Gastrocnemius medialis (tissue), 4 donors: ENCODE measurements at regions not wholly inside any gene's neighbourhood (a gene's known extent, or its start where the extent isn't known, plus 50 kb on each side); places are given as distances from the start of the nearest gene placed in this dataset.

ENCODE experiments used
- ATAC-seq, 2 donors: fragments of 150-250 bp; one replicate each; pipeline ENCODE4 v1.9.1; 2016
- DNase-seq, 2 donors: peaks; one replicate each; pipeline ENCODE4 v3.0.0-alpha.2; 2019
- H3K27ac ChIP-seq, 4 donors: fragments of 200-600 bp; sonication (generic); 1 replicate in 1 of 4; 2 replicates in 3 of 4; pipeline ENCODE4 v1.5.1; 2016 to 2018; ENCODE audit warnings: mild to moderate bottlenecking in 2 of 4, moderate library complexity in 1 of 4
- H3K27me3 ChIP-seq, 3 donors: fragments of 200-600 bp; sonication (generic) in 2 of 3; 1 replicate in 1 of 3; 2 replicates in 2 of 3; pipeline versions ENCODE4 v1.5.1 to v1.6.0; 2016 to 2019; ENCODE audit warnings: mild to moderate bottlenecking in 1 of 3, moderate library complexity in 1 of 3
- H3K36me3 ChIP-seq, 2 donors: fragments of 200-600 bp; sonication (generic) in 1 of 2; one replicate each; pipeline ENCODE4 v1.5.1; 2017 to 2018
- H3K4me1 ChIP-seq, 2 donors: fragments of 200-600 bp; sonication (generic) in 1 of 2; one replicate each; pipeline ENCODE4 v1.5.1; 2016 to 2017; ENCODE audit warnings: mild to moderate bottlenecking in 2 of 2
- H3K4me3 ChIP-seq, 4 donors: fragments of 200-600 bp; sonication (generic) in 3 of 4; 1 replicate in 1 of 4; 2 replicates in 3 of 4; pipeline ENCODE4 v1.5.1; 2016 to 2019; ENCODE audit warnings: mild to moderate bottlenecking in 2 of 4
- H3K9me3 ChIP-seq, 3 donors: fragments of 200-600 bp; sonication (generic) in 2 of 3; 1 replicate in 1 of 3; 2 replicates in 2 of 3; pipeline ENCODE4 v1.5.1; 2016 to 2019
- POLR2A ChIP-seq, 2 donors: fragments of 450-650 bp; IDR thresholded peaks; one replicate each; pipeline ENCODE4 v1.6.1; 2017; ENCODE audit warnings: antibody characterized with exemption in 2 of 2, mild to moderate bottlenecking in 2 of 2, moderate library complexity in 2 of 2
- in situ Hi-C, 4 donors: fragments of 200-750 bp; cut with MboI; loops; one replicate each; pipeline versions ENCODE4 v1.15.0 to v1.8.0; 2017; ENCODE audit warnings: low sequenced_read_pairs in 4 of 4
- intact Hi-C: fragments of 100-400 bp; cut with DNase I; formaldehyde crosslinking; loops from one replicate; pipeline ENCODE4 v1.15.1; 2023; ENCODE audit warnings: low total_unique reads
- TF ChIP-seq, protein P1 (sequence below), 5 experiments: fragments of 450-650 bp in 3 of 5; fragments of 200-600 bp in 2 of 5; sonication (generic) in 2 of 5; IDR thresholded peaks in 4 of 5; conservative IDR thresholded peaks in 1 of 5; 1 replicate in 4 of 5; 2 replicates in 1 of 5; pipeline ENCODE4 v1.5.1; 2016 to 2019; ENCODE audit warnings: antibody characterized with exemption in 5 of 5, mild to moderate bottlenecking in 3 of 5, moderate library complexity in 3 of 5

DNA sequence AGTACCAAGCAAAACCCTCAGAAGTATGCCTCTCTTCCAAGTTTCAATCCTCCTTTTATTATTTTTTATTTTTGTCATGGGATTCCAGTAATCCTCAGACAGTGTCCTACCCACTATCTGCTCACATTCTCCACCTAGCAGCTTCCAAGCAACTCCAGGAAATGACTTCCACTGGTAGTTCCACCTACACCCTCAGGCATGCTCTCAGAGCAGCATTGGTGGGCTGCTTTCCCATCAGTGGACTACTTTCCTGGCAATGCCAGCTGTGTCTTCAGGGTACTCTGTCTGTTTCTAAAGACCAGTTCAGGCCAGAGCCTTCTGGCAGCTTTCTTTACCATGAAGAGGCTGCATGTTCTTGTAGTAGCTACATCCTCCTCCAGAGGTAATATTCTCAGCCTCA, 244.0 kb downstream of the HGF start:
- Histone ChIP-seq H3K36me3 (no peaks in the 10 kb centered on the region), H3K27ac (no peak overlapping the region), H3K27me3 (no peaks in the 10 kb centered on the region), H3K4me3 (no peak overlapping the region), H3K4me1 (no peaks in the 10 kb centered on the region), H3K9me3 (no peaks in the 10 kb centered on the region)
- intact Hi-C loops (no loop called here), in situ Hi-C loops (no loop called here)
- no peak for TF ChIP-seq POLR2A (IDR thresholded peaks at IDR 0.05)
- TF ChIP-seq, protein P1, sequence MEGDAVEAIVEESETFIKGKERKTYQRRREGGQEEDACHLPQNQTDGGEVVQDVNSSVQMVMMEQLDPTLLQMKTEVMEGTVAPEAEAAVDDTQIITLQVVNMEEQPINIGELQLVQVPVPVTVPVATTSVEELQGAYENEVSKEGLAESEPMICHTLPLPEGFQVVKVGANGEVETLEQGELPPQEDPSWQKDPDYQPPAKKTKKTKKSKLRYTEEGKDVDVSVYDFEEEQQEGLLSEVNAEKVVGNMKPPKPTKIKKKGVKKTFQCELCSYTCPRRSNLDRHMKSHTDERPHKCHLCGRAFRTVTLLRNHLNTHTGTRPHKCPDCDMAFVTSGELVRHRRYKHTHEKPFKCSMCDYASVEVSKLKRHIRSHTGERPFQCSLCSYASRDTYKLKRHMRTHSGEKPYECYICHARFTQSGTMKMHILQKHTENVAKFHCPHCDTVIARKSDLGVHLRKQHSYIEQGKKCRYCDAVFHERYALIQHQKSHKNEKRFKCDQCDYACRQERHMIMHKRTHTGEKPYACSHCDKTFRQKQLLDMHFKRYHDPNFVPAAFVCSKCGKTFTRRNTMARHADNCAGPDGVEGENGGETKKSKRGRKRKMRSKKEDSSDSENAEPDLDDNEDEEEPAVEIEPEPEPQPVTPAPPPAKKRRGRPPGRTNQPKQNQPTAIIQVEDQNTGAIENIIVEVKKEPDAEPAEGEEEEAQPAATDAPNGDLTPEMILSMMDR (IDR thresholded peaks at IDR 0.05 in 4 of 5, conservative IDR thresholded peaks at IDR 0.05 in 1 of 5), result no peak
- no peak for ATAC-seq
- no peak for DNase-seq

DNA sequence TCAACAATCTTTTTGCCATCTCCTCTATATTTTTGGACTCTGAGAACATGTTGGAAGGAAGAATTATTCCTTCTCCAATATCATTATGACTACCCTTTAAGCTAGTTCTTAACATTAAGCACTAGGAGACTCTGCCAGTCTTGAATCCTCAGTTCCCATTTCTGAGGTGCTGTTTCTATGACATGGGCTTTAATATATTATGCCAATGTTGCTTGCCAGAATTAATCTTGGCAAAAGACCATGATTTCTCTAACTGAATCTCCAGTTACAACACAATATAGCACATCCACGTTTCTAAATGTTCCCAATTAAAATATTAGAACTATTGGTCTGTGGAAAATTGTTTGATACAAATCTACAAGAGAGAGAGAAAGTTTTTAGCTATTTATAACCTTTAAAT, 250.0 kb downstream of the HGF start:
- TF ChIP-seq POLR2A (IDR thresholded peaks at IDR 0.05), result no peak
- TF ChIP-seq, protein P1 (IDR thresholded peaks at IDR 0.05 in 4 of 5, conservative IDR thresholded peaks at IDR 0.05 in 1 of 5), result no peak
- Histone ChIP-seq H3K27me3 (no peaks in the 10 kb centered on the region), H3K4me3 (no peak overlapping the region), H3K36me3 (no peaks in the 10 kb centered on the region), H3K4me1 (no peaks in the 10 kb centered on the region), H3K9me3 (no peaks in the 10 kb centered on the region), H3K27ac (no peak overlapping the region)
- intact Hi-C loops, result no loop called here
- ATAC-seq, result no peak
- in situ Hi-C loops, result loop anchor here in 1 of 4 donors (25.0 kb wide), 1 partner anchor 442 kb away; no protein-coding TSS in a partner anchor
- DNase-seq, result no peak

DNA sequence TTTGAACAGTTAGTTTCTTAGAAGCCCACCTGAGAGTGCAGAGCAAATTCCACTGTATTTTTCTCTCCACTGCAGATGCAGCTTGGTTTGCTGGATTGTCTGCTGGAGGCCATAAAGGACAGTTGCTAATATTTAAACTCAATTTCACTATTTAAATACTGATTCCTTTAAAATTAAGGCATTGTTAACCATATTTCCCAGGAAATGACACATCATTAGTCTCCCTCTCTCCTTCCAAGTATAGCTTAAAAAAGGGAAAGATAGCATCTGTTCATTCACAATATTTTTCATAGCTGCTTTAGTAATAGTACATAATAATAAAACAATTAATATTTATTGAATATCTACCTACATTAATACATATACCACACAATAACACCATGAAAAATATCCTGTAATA, 252.9 kb downstream of the HGF start:
- in situ Hi-C loops (loop anchor here in 1 of 4 donors (25.0 kb wide), 1 partner anchor 445 kb away; no protein-coding TSS in a partner anchor), intact Hi-C loops (no loop called here)
- TF ChIP-seq, protein P1 (IDR thresholded peaks at IDR 0.05 in 4 of 5, conservative IDR thresholded peaks at IDR 0.05 in 1 of 5), result no peak
- no peak for TF ChIP-seq POLR2A (IDR thresholded peaks at IDR 0.05)
- no peaks in the 10 kb centered on the region for H3K4me1 ChIP-seq
- no peaks in the 10 kb centered on the region for H3K27me3 ChIP-seq
- no peaks in the 10 kb centered on the region for H3K9me3 ChIP-seq
- H3K36me3 ChIP-seq, result no peaks in the 10 kb centered on the region
- H3K27ac ChIP-seq, result no peak overlapping the region
- ATAC-seq (no peak), DNase-seq (no peak)
- no peak overlapping the region for H3K4me3 ChIP-seq

DNA sequence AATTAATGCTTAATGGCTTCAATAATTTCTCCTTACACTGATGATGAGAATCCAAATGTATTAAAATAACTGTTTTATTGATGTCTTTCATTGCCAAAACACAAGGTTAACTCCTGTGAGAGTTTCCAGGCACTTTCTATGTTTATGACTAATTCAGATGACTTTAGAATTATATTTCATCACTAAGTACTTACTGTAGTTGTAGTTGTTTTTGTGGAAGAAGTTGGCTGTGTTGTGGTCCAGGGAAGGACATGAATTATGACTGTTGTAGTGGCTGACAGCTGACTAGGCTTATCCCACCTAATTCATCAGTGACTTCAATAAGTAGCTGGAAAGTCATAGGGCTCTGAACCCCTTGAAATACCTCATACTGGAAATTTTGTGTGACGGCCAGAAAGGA, 254.8 kb downstream of the HGF start:
- Histone ChIP-seq H3K27me3 (no peaks in the 10 kb centered on the region), H3K9me3 (no peaks in the 10 kb centered on the region), H3K4me3 (no peak overlapping the region), H3K4me1 (no peaks in the 10 kb centered on the region), H3K36me3 (no peaks in the 10 kb centered on the region), H3K27ac (no peak overlapping the region)
- intact Hi-C loops, result no loop called here
- in situ Hi-C loops, result loop anchor here in 1 of 4 donors (25.0 kb wide), 1 partner anchor 447 kb away; no protein-coding TSS in a partner anchor
- no peak for DNase-seq
- no peak for TF ChIP-seq POLR2A (IDR thresholded peaks at IDR 0.05)
- TF ChIP-seq, protein P1 (IDR thresholded peaks at IDR 0.05 in 4 of 5, conservative IDR thresholded peaks at IDR 0.05 in 1 of 5), result no peak
- ATAC-seq, result no peak

DNA sequence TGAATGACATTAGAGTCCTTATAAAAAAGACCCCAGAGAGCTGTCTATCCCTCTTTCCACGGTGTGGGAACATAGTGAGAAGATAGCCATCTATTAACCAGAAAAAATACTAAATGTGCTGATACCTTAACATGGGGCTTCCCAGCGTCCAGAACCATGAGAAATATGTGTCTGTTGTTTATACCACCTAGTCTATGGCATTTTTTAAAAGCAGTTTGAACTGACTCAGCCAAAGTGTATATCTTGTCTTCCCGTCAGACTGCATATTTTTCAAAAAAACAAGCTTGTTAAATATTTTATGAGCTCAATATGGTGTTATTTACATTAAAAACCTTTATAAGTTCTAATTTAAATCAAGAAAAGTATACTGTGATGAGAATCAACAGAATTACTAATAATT, 255.3 kb downstream of the HGF start:
- Histone ChIP-seq H3K4me3 (no peak overlapping the region), H3K4me1 (no peaks in the 10 kb centered on the region), H3K27me3 (no peaks in the 10 kb centered on the region), H3K27ac (no peak overlapping the region), H3K36me3 (no peaks in the 10 kb centered on the region), H3K9me3 (no peaks in the 10 kb centered on the region)
- DNase-seq, result no peak
- intact Hi-C loops (no loop called here), in situ Hi-C loops (loop anchor here in 1 of 4 donors (25.0 kb wide), 1 partner anchor 448 kb away; no protein-coding TSS in a partner anchor)
- no peak for ATAC-seq
- TF ChIP-seq, protein P1 (IDR thresholded peaks at IDR 0.05 in 4 of 5, conservative IDR thresholded peaks at IDR 0.05 in 1 of 5), result no peak
- no peak for TF ChIP-seq POLR2A (IDR thresholded peaks at IDR 0.05)
